K562 (cell line): ENCODE measurements at regions not wholly inside any gene's neighbourhood (a gene's known extent, or its start where the extent isn't known, plus 50 kb on each side); places are given as distances from the start of the nearest gene placed in this dataset.

Experiments used
- ATAC-seq: fragments of 200-7000 bp; cut with Tn5 transposase; 3 replicates; pipeline ENCODE4 v1.9.1; 2020; ENCODE audit warnings: moderate library complexity
- BruUV-seq: library from RNA; stranded (reverse); fragments of 400-500 nt; replicated peaks from 2 replicates; lab custom pipeline; 2021; lab: Mats Ljungman, UMichigan
- CTCF ChIA-PET: fragments of 300-600 bp; formaldehyde crosslinking; extraction: SDS; loops from one replicate; lab custom pipeline; 2021; ENCODE audit warnings: low intra/inter-chr PET ratio; lab: Yijun Ruan, JAX
- POLR2A ChIA-PET: fragments of 300-600, 350-650 bp; sonication (Branson Sonifier 250); formaldehyde crosslinking; extraction: SDS; loops from one replicate; lab custom pipeline; 2021; ENCODE audit warnings: antibody characterized with exemption, inconsistent platforms; lab: Yijun Ruan, JAX
- DNase-seq, 4 experiments: peaks; one replicate each; pipeline versions ENCODE4 v3.0.0 to v3.0.0-alpha.2; 2011 to 2018; ENCODE audit warnings: low spot score in 3 of 4, mixed read lengths in 3 of 4; ENCODE audit errors: extremely low read depth in 1 of 4
- FAIRE-seq: peaks from 2 replicates; lab custom pipeline; 2011; peaks lifted over from hg19 to GRCh38; lab: Jason Lieb, UNC
- H2AFZ ChIP-seq: 2 replicates; pipeline ENCODE4 v1.6.0; 2011; ENCODE audit warnings: low read depth, low read length, control low read depth, inconsistent platforms
- H3K27ac ChIP-seq: fragments of 200-600 bp; 3 replicates; pipeline ENCODE4 v1.8.0; 2011; ENCODE audit warnings: low read depth, mild to moderate bottlenecking, control low read depth, inconsistent platforms, low read length, moderate library complexity, mixed read lengths; ENCODE audit errors: extremely low read depth
- H3K27me3 ChIP-seq, 2 experiments: fragments of 300-600 bp in 1 of 2; 2 replicates in 1 of 2; 3 replicates in 1 of 2; pipeline versions ENCODE4 v1.6.0 to v1.8.0; 2011; ENCODE audit warnings: inconsistent platforms in 2 of 2, low read length in 2 of 2, mild to moderate bottlenecking in 1 of 2, mixed read lengths in 1 of 2, moderate library complexity in 1 of 2; ENCODE audit not compliant: control insufficient read depth in 2 of 2, insufficient read depth in 2 of 2
- H3K36me3 ChIP-seq: fragments of 300-600 bp; 3 replicates; pipeline ENCODE4 v1.8.0; 2011; ENCODE audit warnings: mild to moderate bottlenecking, low read length, inconsistent platforms; ENCODE audit not compliant: control insufficient read depth, insufficient read depth
- H3K4me1 ChIP-seq, 2 experiments: fragments of 200-600 bp in 1 of 2; replicated peaks in 1 of 2; 2 replicates in 1 of 2; 3 replicates in 1 of 2; pipeline versions ENCODE4 v1.5.1 to v1.8.0; 2011; ENCODE audit warnings: inconsistent platforms in 2 of 2, low read length in 2 of 2, mild to moderate bottlenecking in 1 of 2, mixed read lengths in 1 of 2, moderate library complexity in 1 of 2; ENCODE audit not compliant: control insufficient read depth in 2 of 2, insufficient read depth in 2 of 2
- H3K4me2 ChIP-seq: 2 replicates; pipeline ENCODE4 v1.6.1; 2011; ENCODE audit warnings: low read length, control low read depth, inconsistent platforms, mixed read lengths; ENCODE audit not compliant: insufficient read depth
- H3K4me3 ChIP-seq: fragments of 200-600 bp; sonication (generic), shearing (Covaris generic); 2 replicates; pipeline ENCODE4 v1.5.1; 2016; ENCODE audit warnings: control low read depth, inconsistent platforms
- H3K79me2 ChIP-seq: fragments of 200-600 bp; 3 replicates; pipeline ENCODE4 v1.8.0; 2011; ENCODE audit warnings: low read length, inconsistent platforms; ENCODE audit not compliant: control insufficient read depth, insufficient read depth
- H3K9ac ChIP-seq, 2 experiments: 2 replicates each; pipeline versions ENCODE4 v1.6.0 to v1.6.1; 2011; ENCODE audit warnings: low read depth in 2 of 2, low read length in 2 of 2, control low read depth in 1 of 2, inconsistent platforms in 1 of 2, mild to moderate bottlenecking in 1 of 2, mixed read lengths in 1 of 2; ENCODE audit not compliant: insufficient read depth in 1 of 2
- H3K9me1 ChIP-seq: one replicate; pipeline ENCODE4 v1.6.0; 2011; ENCODE audit warnings: inconsistent platforms, mild to moderate bottlenecking, low read length, moderate library complexity; ENCODE audit not compliant: control insufficient read depth, insufficient read depth
- H3K9me3 ChIP-seq: replicated peaks from 2 replicates; pipeline ENCODE4 v1.5.1; 2011; ENCODE audit warnings: low read depth, low read length, inconsistent platforms; ENCODE audit not compliant: control insufficient read depth, insufficient read depth
- H4K20me1 ChIP-seq: replicated peaks from 2 replicates; pipeline ENCODE4 v1.6.1; 2011; ENCODE audit warnings: low read length, inconsistent platforms, mixed read lengths; ENCODE audit not compliant: control insufficient read depth, insufficient read depth
- CREM ChIP-seq: IDR thresholded peaks from 2 replicates; pipeline ENCODE4 v1.6.1; 2014; ENCODE audit warnings: antibody characterized with exemption, low read depth
- FOXK1 ChIP-seq: sonication (generic); formaldehyde crosslinking; IDR thresholded peaks from 2 replicates; pipeline ENCODE4 v1.8.0; 2022; ENCODE audit warnings: missing genetic modification reagents, mild to moderate bottlenecking, borderline replicate concordance
- HMG20B ChIP-seq: fragments of 250-450 bp; sonication (Bioruptor Pico); IDR thresholded peaks from 2 replicates; pipeline ENCODE4 v1.5.0; 2021; ENCODE audit warnings: mild to moderate bottlenecking
- MBD1 ChIP-seq: fragments of 250-450 bp; sonication (Bioruptor Pico); IDR thresholded peaks from 2 replicates; pipeline ENCODE4 v1.8.0; 2022; ENCODE audit warnings: inconsistent platforms
- NR2F6 ChIP-seq: fragments of 450-650 bp; formaldehyde crosslinking; IDR thresholded peaks from 2 replicates; pipeline ENCODE4 v1.4.0; 2020; ENCODE audit warnings: mild to moderate bottlenecking
- PRMT5 ChIP-seq: sonication (generic); formaldehyde crosslinking; IDR thresholded peaks from 2 replicates; pipeline ENCODE4 v1.5.0; 2020; ENCODE audit warnings: missing genetic modification reagents
- U2AF2 ChIP-seq: fragments of 200-400 bp; formaldehyde crosslinking; optimal IDR thresholded peaks from 2 replicates; pipeline ENCODE3; 2017; ENCODE audit warnings: low read depth, mild to moderate bottlenecking, low read length
- ZBTB8A ChIP-seq: fragments of 450-650 bp; IDR thresholded peaks from 2 replicates; pipeline ENCODE4 v1.6.1; 2018; ENCODE audit warnings: mild to moderate bottlenecking, moderate library complexity; ENCODE audit not compliant: partially characterized antibody
- ZC3H8 ChIP-seq: fragments of 450-650 bp; IDR thresholded peaks from 2 replicates; pipeline ENCODE4 v1.6.1; 2017
- WGBS: fragments of 100-300 bp; shearing (Covaris generic); methylation state at CpG from one replicate; pipeline ENCODE4 v1.1.6; 2016; ENCODE audit warnings: low coverage, mixed read lengths; ENCODE audit not compliant: insufficient coverage; ENCODE audit errors: missing lambda C conversion rate; 5-methylcytosine and 5-hydroxymethylcytosine counted together
- in situ Hi-C: fragments of 300-500 bp; cut with MboI; formaldehyde crosslinking; loops from 4 replicates; pipeline ENCODE4 v1.15.0; 2018; ENCODE audit warnings: inconsistent platforms, mixed read lengths
- intact Hi-C: fragments of 100-400 bp; cut with micrococcal nuclease; formaldehyde crosslinking; loops from 2 replicates; pipeline ENCODE4 v1.14.2; 2022
- TF ChIP-seq, protein P1 (sequence below): sonication (generic); formaldehyde crosslinking; IDR thresholded peaks from 2 replicates; pipeline ENCODE4 v1.8.0; 2022; ENCODE audit warnings: mild to moderate bottlenecking, missing genetic modification reagents, borderline replicate concordance

DNA sequence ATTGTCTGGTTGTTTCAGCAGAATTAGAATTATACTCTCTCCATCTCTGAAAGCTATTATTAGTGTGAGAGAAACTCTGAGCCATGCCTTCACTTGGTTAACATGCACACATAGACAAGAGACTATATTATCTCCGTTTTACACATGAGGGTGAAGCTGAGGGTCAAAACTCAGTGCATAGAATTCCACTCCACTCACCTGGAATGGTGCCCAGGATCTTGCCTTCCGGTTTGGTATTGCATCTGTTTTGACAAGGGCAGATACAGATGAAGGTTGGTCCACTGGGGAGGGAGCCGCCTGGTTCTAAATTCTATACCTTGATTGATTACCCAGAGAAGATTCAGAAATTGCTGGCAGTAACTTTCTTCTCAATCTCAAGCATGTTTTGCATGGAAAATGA is 149.5 kb upstream of the PELI2 start:
- Histone ChIP-seq H3K36me3 (no peaks in the 10 kb centered on the region), H3K9ac (no peak overlapping the region), H3K79me2 (no peaks in the 10 kb centered on the region), H3K4me2 (no peak overlapping the region), H3K4me3 (no peak overlapping the region), H4K20me1 (no peaks in the 10 kb centered on the region), H3K27me3 (no peaks in the 10 kb centered on the region; a peak in 1 of 5 replicates), H3K4me1 (no peaks in the 10 kb centered on the region), H3K27ac (no peak overlapping the region), H2AFZ (no peak overlapping the region), H3K9me1 (no peaks in the 10 kb centered on the region), H3K9me3 (no peaks in the 10 kb centered on the region)
- BruUV-seq, result no TSS peak
- in situ Hi-C loops, result no loop called here
- TF ChIP-seq NR2F6 (CRISPR knock-in tag) (no peak), ZC3H8 (no peak), U2AF2 (no peak), CREM (no peak)
- ChIA-PET CTCF (no interaction called here), POLR2A (no interaction called here)
- DNase-seq (no peak), ATAC-seq (no peak), FAIRE-seq (no peak)
- 0% methylated on average over 2 of the region's 3 CpGs for whole genome bisulfite sequencing
- intact Hi-C loops, result no loop called here

DNA sequence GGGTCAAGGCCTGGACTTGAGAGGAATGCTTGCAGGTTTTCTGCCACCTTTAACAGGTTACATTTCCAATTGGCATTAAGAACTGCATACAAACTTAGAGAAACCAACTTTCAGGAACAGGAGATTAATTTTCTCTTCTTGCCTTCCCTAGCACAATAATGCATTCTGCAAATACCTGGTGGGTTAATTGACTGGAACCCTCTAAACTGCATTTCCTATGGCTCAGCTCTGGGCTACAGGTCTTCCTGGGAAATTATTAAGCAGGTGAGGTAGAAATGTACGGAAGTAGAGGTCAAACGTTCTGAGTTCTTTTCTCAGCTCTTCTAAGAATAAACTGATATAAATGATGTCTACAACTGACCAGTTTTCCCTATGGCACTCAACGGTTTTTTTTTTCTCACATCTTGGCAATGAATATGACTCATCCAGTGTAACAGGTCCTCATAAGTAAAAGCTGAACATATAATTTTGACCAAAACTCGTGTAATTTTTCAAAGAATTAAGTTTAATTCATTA is 144.9 kb upstream of the PELI2 start:
- intact Hi-C loops, result no loop called here
- POLR2A ChIA-PET, result interaction anchor here (0.7 kb wide), 1 partner anchor 11 kb away, joined by 3 read pairs; no protein-coding TSS in a partner anchor
- FAIRE-seq, result no peak
- CTCF ChIA-PET, result no interaction called here
- H3K27ac ChIP-seq, result no peak overlapping the region
- H3K4me1 ChIP-seq, result no peaks in the 10 kb centered on the region
- H3K36me3 ChIP-seq, result no peaks in the 10 kb centered on the region
- H3K79me2 ChIP-seq, result no peaks in the 10 kb centered on the region
- H3K4me2 ChIP-seq, result no peak overlapping the region
- no peak overlapping the region for H2AFZ ChIP-seq
- DNase-seq, result no peak
- H3K9me3 ChIP-seq, result no peaks in the 10 kb centered on the region
- H3K4me3 ChIP-seq, result no peak overlapping the region
- H3K9me1 ChIP-seq, result no peaks in the 10 kb centered on the region
- WGBS, result 0% methylated on average over 3 of the region's 4 CpGs
- ATAC-seq, result no peak
- H3K9ac ChIP-seq, result no peak overlapping the region
- no peaks in the 10 kb centered on the region for H3K27me3 ChIP-seq
- no TSS peak for BruUV-seq
- no peaks in the 10 kb centered on the region for H4K20me1 ChIP-seq
- TF ChIP-seq MBD1 (CRISPR knock-in tag) (no peak), ZBTB8A (no peak), FOXK1 (CRISPR knock-in tag) (no peak), HMG20B (CRISPR knock-in tag) (no peak), PRMT5 (CRISPR knock-in tag) (no peak)
- TF ChIP-seq, protein P1, sequence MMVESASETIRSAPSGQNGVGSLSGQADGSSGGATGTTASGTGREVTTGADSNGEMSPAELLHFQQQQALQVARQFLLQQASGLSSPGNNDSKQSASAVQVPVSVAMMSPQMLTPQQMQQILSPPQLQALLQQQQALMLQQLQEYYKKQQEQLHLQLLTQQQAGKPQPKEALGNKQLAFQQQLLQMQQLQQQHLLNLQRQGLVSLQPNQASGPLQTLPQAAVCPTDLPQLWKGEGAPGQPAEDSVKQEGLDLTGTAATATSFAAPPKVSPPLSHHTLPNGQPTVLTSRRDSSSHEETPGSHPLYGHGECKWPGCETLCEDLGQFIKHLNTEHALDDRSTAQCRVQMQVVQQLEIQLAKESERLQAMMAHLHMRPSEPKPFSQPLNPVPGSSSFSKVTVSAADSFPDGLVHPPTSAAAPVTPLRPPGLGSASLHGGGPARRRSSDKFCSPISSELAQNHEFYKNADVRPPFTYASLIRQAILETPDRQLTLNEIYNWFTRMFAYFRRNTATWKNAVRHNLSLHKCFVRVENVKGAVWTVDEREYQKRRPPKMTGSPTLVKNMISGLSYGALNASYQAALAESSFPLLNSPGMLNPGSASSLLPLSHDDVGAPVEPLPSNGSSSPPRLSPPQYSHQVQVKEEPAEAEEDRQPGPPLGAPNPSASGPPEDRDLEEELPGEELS (CRISPR knock-in tag), result no peak
- TF ChIP-seq, all 486 proteins: peak for 0
- in situ Hi-C loops, result no loop called here
